ENCODE measurements at regions not wholly inside any gene's neighbourhood (a gene's known extent, or its start where the extent isn't known, plus 50 kb on each side); places are given as distances from the start of the nearest gene placed in this dataset.

DNA sequence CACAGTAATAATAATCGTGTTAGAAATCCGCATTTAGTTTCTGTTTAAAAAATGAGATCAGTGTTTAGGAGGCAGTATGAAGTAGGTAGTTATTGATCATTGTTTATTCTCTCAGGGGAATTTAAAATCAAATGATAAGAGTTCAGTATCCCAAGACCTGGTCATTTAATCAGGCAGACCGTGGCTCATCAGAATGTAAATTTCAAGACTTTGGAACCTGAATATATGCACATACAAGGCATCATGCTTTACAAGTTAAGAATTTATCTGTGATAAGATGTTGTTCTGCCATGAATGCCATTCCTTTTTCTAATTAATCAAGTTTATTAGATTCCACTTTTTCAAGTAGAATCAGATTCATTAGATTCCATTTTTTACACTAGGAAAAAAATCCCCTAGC lies 133.5 kb upstream of the MAOA start:
- Histone ChIP-seq H3K4me3 (ENCODE audit: control insufficient read depth in 2 of 3, extremely low read depth in 1 of 3, insufficient read depth in 2 of 3, low read depth in 1 of 3, low read length in 3 of 3) (no peak overlapping the region), H3K36me3 (ENCODE audit: control insufficient read depth in 2 of 2, extremely low read depth in 1 of 2, insufficient read depth in 2 of 2, low read length in 2 of 2) (no peaks in the 10 kb centered on the region), H4K20me1 (ENCODE audit: control insufficient read depth, extremely low read depth, insufficient read depth, low read length) (no peaks in the 10 kb centered on the region), H3K79me2 (ENCODE audit: control insufficient read depth, insufficient read depth, low read length) (no peaks in the 10 kb centered on the region), H3K9me3 (ENCODE audit: control insufficient read depth, low read depth, low read length) (no peaks in the 10 kb centered on the region), H3K27ac (ENCODE audit: control insufficient read depth, insufficient read depth, low read length) (no peak overlapping the region), H3K9me1 (ENCODE audit: control insufficient read depth, extremely low read depth, insufficient read depth, low read length) (no peaks in the 10 kb centered on the region), H3K4me2 (ENCODE audit: control insufficient read depth, extremely low read depth, insufficient read depth, low read depth, low read length) (no peak overlapping the region), H3K9ac (ENCODE audit: control insufficient read depth, extremely low read depth, insufficient read depth, low read length) (no peak overlapping the region), H3K27me3 (ENCODE audit: control insufficient read depth, extremely low read depth, insufficient read depth, low read length) (no peaks in the 10 kb centered on the region), H2AFZ (ENCODE audit: control insufficient read depth, low read length) (no peak overlapping the region), H3K4me1 (ENCODE audit: control insufficient read depth, extremely low read depth, insufficient read depth, low read length) (no peaks in the 10 kb centered on the region)
- FAIRE-seq: peak; percentile 29
- TF ChIP-seq, protein P1, sequence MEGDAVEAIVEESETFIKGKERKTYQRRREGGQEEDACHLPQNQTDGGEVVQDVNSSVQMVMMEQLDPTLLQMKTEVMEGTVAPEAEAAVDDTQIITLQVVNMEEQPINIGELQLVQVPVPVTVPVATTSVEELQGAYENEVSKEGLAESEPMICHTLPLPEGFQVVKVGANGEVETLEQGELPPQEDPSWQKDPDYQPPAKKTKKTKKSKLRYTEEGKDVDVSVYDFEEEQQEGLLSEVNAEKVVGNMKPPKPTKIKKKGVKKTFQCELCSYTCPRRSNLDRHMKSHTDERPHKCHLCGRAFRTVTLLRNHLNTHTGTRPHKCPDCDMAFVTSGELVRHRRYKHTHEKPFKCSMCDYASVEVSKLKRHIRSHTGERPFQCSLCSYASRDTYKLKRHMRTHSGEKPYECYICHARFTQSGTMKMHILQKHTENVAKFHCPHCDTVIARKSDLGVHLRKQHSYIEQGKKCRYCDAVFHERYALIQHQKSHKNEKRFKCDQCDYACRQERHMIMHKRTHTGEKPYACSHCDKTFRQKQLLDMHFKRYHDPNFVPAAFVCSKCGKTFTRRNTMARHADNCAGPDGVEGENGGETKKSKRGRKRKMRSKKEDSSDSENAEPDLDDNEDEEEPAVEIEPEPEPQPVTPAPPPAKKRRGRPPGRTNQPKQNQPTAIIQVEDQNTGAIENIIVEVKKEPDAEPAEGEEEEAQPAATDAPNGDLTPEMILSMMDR (optimal IDR thresholded peaks at IDR 0.05 in 1 of 3, IDR thresholded peaks at IDR 0.05 in 1 of 3, conservative IDR thresholded peaks at IDR 0.05 in 1 of 3; ENCODE audit: extremely low read depth in 1 of 3, insufficient read depth in 2 of 3, low read length in 3 of 3): no peak
- no peak for TF ChIP-seq EZH2 (IDR thresholded peaks at IDR 0.05; ENCODE audit: low read length)
- no peak for DNase-seq (ENCODE audit: low read depth, low spot score)
- dilution Hi-C loops (cut with MboI; ENCODE audit: extremely low pct_ligation_motif_present, low sequenced_read_pairs): no loop called here

- Histone ChIP-seq H3K79me2 (ENCODE audit: control insufficient read depth, insufficient read depth, low read length) (no peaks in the 10 kb centered on the region), H3K27ac (ENCODE audit: control insufficient read depth, insufficient read depth, low read length) (no peak overlapping the region), H3K4me3 (ENCODE audit: control insufficient read depth in 2 of 3, extremely low read depth in 1 of 3, insufficient read depth in 2 of 3, low read depth in 1 of 3, low read length in 3 of 3) (no peak overlapping the region), H4K20me1 (ENCODE audit: control insufficient read depth, extremely low read depth, insufficient read depth, low read length) (no peaks in the 10 kb centered on the region), H3K36me3 (ENCODE audit: control insufficient read depth in 2 of 2, extremely low read depth in 1 of 2, insufficient read depth in 2 of 2, low read length in 2 of 2) (no peaks in the 10 kb centered on the region), H2AFZ (ENCODE audit: control insufficient read depth, low read length) (no peak overlapping the region), H3K9me3 (ENCODE audit: control insufficient read depth, low read depth, low read length) (no peaks in the 10 kb centered on the region), H3K9me1 (ENCODE audit: control insufficient read depth, extremely low read depth, insufficient read depth, low read length) (no peaks in the 10 kb centered on the region), H3K4me1 (ENCODE audit: control insufficient read depth, extremely low read depth, insufficient read depth, low read length) (no peaks in the 10 kb centered on the region), H3K27me3 (ENCODE audit: control insufficient read depth, extremely low read depth, insufficient read depth, low read length) (no peaks in the 10 kb centered on the region), H3K4me2 (ENCODE audit: control insufficient read depth, extremely low read depth, insufficient read depth, low read depth, low read length) (no peak overlapping the region), H3K9ac (ENCODE audit: control insufficient read depth, extremely low read depth, insufficient read depth, low read length) (no peak overlapping the region)
- TF ChIP-seq, protein P1 (optimal IDR thresholded peaks at IDR 0.05 in 1 of 3, IDR thresholded peaks at IDR 0.05 in 1 of 3, conservative IDR thresholded peaks at IDR 0.05 in 1 of 3; ENCODE audit: extremely low read depth in 1 of 3, insufficient read depth in 2 of 3, low read length in 3 of 3): no peak
- no peak for TF ChIP-seq EZH2 (IDR thresholded peaks at IDR 0.05; ENCODE audit: low read length)
- dilution Hi-C loops (cut with MboI; ENCODE audit: extremely low pct_ligation_motif_present, low sequenced_read_pairs): no loop called here
- no peak for FAIRE-seq
- no peak for DNase-seq (ENCODE audit: low read depth, low spot score)
Observed at GRCh38 chrX:43525901-43526610, 130.0 kb upstream of the MAOA start.
